ENCODE measurements at regions not wholly inside any gene's neighbourhood (a gene's known extent, or its start where the extent isn't known, plus 50 kb on each side); places are given as distances from the start of the nearest gene placed in this dataset.

DNA sequence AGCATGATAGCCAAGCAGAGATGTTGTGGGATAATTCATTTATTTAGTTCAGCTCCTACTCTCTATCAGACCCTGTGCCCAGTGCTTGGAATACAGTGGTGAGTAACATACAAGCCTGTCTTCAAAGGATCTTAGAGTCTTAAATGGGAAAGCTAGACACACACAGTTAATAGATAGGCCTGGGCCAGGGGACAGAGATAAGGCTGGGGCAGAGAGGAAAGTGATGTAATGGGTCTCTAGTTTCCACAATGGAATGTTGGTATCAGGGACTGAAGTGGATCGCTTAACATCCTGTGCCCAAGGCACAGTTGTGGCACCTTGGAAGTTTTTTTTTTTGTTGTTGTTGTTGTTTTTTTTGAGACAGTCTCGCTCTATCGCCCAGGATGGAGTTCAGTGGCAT, 79.9 kb upstream of the POLG start:
- TF ChIP-seq, protein P1, sequence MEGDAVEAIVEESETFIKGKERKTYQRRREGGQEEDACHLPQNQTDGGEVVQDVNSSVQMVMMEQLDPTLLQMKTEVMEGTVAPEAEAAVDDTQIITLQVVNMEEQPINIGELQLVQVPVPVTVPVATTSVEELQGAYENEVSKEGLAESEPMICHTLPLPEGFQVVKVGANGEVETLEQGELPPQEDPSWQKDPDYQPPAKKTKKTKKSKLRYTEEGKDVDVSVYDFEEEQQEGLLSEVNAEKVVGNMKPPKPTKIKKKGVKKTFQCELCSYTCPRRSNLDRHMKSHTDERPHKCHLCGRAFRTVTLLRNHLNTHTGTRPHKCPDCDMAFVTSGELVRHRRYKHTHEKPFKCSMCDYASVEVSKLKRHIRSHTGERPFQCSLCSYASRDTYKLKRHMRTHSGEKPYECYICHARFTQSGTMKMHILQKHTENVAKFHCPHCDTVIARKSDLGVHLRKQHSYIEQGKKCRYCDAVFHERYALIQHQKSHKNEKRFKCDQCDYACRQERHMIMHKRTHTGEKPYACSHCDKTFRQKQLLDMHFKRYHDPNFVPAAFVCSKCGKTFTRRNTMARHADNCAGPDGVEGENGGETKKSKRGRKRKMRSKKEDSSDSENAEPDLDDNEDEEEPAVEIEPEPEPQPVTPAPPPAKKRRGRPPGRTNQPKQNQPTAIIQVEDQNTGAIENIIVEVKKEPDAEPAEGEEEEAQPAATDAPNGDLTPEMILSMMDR (IDR thresholded peaks at IDR 0.05), result no peak
- no peak for TF ChIP-seq POLR2A (IDR thresholded peaks at IDR 0.05)
